Hematopoietic multipotent progenitor cell treated with erythropoietin and hydrocortisone succinate and interleukin-3 and kit ligand, for 8 days (in vitro differentiated cells): ENCODE measurements at regions not wholly inside any gene's neighbourhood (a gene's known extent, or its start where the extent isn't known, plus 50 kb on each side); places are given as distances from the start of the nearest gene placed in this dataset.
"Not testable (repeated sequence)": the region's sequence is repeated elsewhere in the genome, so short reads cannot be mapped to it uniquely, and the experiment has no call there.

Experiments
- DNase-seq: peaks from one replicate; pipeline ENCODE4 v3.0.0-alpha.2; 2015

GRCh38 chrX:13476384-13476783 lies 93.0 kb upstream of the EGFL6 start:
- no peak for DNase-seq

DNA sequence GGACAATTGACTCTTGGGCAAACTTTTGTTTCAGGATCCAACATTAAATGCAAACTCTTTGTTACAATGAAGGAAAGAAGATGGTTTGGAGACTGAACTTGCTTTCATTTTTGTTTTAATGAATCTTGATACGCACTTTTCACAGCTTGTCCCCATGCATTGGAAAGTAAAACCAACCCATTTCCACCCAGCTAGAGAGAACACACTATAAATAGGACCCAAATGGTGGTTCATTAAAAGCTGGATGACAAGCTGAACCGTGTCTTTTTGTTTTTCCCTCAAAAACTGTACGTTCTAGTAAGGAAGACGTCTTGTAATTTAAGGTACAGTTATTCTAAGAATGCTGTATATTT lies 95.3 kb upstream of the EGFL6 start:
- no peak for DNase-seq

DNA sequence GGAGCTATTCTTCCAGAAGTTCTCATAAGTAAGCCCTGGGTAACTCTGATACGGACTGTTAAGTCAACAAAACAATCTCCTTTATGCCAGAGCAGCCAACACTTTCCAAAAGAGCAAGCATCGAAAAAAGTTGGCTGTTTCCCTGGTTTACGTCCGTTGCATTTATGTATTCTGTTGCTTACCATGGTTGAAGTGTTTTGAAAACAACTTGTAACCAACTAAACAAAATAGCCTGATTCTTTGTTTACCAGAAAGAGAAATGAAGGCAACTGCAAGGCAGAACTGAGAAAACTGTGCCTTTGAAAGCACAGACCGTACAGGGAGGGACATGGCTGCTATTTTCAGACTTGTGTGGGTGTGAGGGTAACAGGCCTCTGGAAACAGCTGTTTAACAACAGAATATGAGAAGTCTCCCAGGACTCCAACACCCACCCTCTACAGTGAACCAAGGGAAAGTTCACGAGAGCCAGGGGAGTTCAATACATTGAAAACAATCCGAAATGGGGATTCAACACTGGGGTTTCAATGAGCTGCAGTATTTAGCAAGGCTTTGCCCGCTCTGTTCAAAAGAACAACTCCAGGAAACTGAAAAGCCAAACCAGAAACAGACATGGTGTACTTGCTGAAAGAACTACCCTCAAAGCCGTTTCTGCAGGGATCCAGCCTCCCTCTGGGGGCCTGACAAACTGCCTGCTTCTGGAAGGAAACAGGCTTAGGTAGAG lies 95.8 kb upstream of the EGFL6 start:
- DNase-seq: no peak

DNA sequence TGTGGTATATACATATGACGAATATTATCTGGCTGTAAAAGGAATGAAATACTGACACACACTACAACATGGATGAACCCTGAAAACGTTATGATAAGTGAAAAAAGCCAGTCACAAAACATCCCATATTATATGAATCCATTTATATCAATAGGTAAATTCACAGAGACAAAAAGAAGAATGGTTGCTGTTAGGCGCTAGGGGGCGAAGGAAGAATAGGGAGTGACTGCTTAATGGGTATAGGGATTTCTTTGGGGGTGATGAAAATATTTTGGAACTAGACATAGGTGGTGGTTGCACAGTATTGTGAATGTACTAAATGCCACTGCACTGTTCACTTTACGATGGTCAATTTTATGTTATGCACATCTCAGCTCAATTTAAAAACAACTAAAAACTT lies 96.4 kb upstream of the EGFL6 start:
- DNase-seq: no peak

- DNase-seq: no peak
Measured at GRCh38 chrX:13471269-13471668, 98.1 kb upstream of the EGFL6 start.

DNA sequence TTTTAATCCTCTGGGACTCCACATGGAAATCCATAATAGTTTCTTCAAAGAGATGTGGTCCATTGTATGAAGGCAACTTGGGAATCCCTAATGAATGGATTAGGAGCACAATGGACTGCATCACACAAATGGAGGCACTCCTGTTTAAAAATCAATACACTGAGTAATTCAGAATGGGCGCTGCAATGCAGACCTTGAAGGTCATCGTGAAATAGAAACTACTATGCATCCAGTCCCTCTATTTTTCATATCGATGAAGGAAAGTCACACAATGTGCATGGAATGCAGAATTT lies 98.8 kb upstream of the EGFL6 start:
- DNase-seq: no peak

DNA sequence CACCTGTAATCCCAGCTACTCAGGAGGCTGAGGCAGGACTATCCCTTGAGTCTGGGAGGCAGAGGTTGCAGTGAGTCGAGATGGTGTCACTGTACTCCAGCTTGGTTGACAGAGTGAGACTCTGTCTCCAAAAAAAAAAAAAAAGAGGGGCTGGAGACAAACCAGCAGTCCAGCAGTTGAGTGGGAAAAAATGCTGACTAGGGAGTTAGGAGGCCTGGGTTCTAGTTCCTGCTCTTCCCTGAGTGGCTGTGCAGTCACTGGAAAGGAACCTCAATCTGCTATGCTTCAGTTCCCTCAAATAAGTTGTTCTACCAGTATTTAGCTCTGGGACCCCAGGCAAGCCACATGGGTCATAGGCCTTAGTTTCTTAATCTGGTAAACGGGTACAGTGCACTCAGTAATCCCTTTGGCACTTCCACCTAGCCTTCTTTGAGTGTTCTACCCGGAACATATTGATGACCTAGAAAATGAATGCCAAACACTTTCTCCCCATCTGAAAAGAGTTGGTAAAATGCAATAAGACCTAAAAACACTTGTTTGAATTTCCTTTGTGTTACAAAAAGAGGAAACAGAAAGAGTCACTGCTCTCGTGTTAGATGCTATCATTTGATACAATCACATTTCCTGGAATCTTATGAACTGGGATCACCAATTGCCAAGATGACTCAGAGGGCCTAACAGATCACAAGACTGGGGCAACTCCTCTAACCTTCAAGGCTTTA lies 99.3 kb upstream of the EGFL6 start:
- peak; percentile 15 for DNase-seq

- no peak for DNase-seq
Measured at GRCh38 chrX:13468096-13468495, 101.3 kb upstream of the EGFL6 start.

- no peak for DNase-seq
Measured at GRCh38 chrX:13467243-13467642, 102.2 kb upstream of the EGFL6 start.

DNA sequence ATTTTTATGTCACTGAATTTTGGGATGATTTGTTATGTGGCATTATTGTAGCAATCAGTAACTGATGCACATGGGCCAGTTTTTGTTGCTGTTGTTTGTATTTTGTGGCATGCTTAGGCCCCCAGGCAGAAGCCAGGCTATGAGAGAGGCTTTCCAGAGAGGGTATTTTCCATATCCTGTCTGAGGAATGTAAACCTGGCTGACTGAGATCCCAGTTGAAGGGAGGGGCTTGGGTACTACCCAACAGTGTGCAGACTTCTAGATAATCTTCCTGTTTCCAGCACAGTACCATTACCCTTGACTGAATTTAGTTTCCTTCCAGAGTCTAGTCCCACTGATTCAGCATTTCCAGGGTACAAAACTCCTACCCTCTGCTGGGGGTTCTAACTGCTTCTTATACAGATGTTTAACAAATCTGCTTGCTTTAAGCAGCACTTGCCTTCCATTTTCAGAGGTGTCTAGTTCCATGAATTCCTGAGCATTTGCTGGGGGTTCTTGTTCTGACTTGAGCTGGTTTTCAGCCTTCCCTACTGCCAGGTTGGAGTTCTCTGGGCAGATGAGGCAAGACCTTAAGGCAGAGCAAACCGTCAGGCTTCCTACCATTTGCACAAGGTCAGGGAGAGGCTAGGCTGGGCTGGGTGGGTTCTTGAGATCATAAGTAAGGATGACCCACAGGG lies 104.7 kb upstream of the EGFL6 start:
- no peak for DNase-seq

- no peak for DNase-seq
Measured at GRCh38 chrX:13463608-13464007, 105.8 kb upstream of the EGFL6 start.

DNA sequence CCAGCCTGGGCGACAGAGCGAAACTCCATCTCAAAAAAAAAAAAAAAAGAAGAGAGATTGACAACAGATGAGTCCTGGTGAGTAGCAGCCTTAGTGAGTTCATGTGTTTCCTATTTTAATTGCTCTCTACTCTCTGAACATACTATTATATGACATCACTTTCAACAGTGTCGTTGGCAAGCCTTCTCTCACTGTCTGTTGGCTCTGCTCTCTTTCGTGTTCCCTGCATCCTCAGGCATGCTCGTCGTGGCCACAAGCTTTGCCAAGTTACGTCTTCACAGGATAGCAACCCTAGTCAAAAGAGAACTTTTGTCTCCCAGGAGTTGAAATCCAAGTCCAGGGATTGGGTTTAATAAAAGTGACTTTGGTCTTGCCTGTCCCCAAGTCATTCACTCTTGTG lies 117.1 kb upstream of the EGFL6 start:
- DNase-seq: no peak

GRCh38 chrX:13449441-13449840 lies 120.0 kb upstream of the EGFL6 start:
- no peak for DNase-seq

DNA sequence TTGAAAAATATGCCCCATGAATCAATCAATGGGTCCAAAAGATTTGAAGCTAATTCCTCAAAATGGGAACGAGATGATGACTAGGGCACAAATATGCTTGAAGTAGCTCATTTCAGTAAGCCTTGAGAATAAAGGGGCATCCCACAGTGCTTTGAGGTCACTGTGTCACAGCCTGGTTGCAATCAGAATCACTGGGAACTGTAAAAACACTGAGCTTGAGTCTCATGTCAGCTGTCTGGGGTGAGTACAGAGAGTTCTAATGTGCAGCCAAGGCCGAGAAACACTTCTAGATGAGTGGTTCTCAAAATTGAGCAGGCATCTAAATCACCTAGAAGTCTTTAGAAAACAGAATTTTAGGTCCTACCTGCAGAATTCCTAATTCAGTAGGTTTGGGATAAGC lies 120.5 kb upstream of the EGFL6 start:
- no peak for DNase-seq

- not testable (repeated sequence) for DNase-seq
Measured at GRCh38 chrX:13441608-13442007, 121.8 kb upstream of the ATXN3L start.

- no peak for DNase-seq
Measured at GRCh38 chrX:13440176-13440575, 120.3 kb upstream of the ATXN3L start.

GRCh38 chrX:13433298-13433605 lies 113.4 kb upstream of the ATXN3L start:
- no peak for DNase-seq

- no peak for DNase-seq
Measured at GRCh38 chrX:13432414-13433297, 112.8 kb upstream of the ATXN3L start.

GRCh38 chrX:13430136-13430827 lies 110.4 kb upstream of the ATXN3L start:
- no peak for DNase-seq

DNA sequence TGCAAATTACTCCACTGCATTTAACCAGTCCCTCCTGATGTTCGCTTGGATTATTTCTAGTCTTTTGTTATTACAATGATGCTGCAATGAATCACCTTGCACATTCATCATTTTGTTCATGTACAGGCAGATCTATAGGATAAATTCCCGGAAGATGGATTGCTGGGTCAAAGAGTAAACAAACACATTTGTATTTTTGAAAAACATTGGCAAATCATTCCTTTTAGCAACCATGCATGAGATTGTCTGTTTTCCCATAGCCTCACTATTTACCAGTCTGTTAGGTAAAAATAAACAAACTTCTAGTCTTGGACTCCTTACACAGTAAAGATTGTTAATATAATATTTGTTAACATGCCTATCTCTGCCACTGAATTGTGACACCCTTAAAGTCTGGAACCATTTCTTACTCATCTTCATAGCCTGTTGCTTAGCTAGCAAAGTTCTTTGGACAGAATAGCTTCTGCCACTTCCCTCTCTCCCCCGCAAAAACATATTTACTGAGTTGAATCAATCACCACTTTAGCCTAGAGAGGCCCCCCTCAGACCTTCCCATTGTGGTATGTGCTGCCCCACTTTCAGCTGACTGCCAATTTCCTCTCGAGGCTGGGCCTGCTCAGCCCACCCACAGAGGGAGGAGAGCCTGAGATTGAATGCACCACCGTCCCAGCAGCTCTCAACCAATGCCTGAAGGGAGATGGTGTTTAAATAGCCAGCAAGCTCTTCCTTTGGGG lies 108.4 kb upstream of the ATXN3L start:
- DNase-seq: no peak

DNA sequence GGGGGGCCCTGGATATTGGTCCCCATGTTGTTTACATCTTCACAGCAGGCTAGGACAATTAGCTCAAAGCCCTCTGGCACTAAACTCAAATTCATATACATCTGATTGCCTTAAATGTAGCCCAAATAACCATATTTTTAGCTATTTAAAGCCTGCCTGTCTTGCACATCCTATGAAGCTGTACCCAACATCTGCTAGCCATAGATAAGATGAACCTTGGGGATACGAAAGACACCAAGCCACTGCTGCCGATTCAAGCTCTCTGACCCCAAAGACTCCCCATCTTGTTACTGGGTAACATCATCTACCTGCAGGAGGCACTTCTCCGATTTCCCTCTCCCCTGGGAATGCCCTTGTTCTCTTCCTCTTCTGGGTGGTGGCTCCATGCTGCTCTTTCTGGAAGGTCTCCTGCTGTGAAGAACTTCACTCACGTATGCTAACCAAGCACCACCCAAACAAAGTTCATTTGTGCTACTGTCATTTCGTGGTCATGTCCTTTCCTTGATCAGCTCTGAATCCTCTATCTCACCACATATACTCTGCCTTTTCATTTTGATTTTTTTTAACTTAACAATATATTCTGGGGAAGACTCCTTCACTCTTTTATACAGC lies 107.7 kb upstream of the ATXN3L start:
- peak; percentile 36 for DNase-seq
